DMS53 (cell line): ENCODE measurements at regions not wholly inside any gene's neighbourhood (a gene's known extent, or its start where the extent isn't known, plus 50 kb on each side); places are given as distances from the start of the nearest gene placed in this dataset.

Experiments
- DNase-seq: peaks from one replicate; lab custom pipeline; 2025; lab: John Stamatoyannopoulos, UW

DNA sequence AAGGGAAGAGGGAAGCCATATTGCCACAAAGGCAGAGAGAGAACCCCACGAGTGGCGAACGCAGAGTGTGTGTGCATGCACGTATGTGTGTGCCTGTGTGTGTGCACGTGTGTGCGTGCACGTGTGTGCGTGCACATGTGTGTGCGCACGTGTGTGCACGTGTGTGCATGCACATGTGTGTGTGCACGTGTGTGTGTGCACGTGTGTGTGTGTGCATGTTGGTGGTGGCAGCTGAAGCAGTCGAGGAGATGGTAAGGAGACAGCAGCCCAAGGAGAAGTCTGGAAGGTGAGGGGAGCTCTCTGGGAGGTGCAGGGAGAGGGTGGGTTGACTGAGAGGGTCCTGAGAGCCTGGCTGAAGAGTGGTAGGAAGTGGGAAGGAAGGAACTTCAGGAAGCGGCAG, 94.1 kb upstream of the NECTIN1 start:
- no peak for DNase-seq

DNA sequence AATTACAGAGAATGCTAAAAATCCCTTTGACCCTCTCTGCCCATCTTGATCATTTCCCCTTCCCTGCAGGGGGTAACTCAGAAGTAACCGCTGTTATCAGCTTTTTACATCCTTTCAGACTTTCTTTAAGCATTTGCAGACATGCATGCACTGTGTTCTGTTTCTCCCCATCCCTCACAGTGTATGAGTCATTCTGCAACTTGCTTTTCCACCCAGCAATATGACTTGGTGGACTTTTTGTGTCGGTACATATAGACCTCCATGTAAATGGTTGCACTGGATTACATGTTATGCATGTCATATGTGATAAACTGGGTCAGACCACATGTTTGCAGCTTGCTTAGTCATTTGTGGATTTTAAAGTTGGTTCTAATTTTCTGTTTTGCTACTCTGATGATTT, 87.7 kb upstream of the NECTIN1 start:
- no peak for DNase-seq

DNA sequence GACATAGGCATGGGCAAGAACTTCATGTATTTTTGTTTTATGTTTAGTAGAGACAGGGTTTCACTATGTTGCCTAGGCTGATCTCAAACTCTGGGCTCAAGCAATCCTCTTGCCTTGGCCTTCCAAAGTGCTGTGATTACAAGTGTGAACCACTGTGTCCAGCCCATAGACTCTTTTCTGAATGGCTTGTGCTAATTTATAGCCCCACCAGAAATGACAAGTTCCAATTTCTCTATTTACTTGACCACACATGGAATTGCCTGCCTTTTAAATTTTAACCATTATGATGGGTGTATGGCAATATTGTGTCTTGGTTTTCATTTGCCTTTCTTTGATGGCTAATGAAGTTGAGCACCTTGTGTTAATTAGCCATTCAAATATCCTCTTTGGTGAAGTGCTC, 85.8 kb upstream of the NECTIN1 start:
- no peak for DNase-seq

DNA sequence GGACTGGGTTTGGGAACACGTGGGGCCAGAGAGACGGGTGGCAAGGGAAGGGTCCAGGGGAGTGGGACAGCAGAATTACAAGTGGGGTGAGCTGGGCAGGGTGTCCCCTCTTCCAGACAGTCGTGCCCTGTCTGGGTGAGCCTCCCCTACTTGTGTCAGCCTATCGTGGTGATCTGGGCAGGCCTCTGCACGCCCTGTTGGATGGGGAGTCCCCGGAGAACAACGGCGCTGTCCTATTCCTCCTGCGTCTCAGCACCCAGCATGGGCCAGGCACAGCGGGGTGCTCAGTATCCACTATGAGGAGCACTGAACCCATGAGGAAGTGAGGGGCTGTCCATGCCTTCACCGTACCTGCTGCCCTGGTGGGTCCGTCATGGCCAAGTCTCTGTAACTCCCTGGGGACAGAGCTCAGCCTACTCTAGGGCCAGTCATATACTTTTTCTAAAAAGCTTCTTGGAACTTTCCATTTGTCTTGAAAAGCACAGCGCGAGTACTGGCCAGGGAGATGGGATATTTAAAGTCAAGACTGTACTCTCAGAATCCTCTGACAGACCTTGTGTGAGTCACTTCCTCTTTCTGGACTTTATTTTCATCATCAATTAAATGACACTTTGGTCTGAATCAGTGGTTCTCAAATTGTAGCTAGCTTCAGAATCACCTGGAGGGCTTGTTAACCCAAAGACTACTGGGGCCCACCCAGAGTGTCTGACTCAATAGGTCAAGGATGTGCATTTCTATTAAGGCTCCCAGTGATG, 81.7 kb upstream of the NECTIN1 start:
- no peak for DNase-seq

DNA sequence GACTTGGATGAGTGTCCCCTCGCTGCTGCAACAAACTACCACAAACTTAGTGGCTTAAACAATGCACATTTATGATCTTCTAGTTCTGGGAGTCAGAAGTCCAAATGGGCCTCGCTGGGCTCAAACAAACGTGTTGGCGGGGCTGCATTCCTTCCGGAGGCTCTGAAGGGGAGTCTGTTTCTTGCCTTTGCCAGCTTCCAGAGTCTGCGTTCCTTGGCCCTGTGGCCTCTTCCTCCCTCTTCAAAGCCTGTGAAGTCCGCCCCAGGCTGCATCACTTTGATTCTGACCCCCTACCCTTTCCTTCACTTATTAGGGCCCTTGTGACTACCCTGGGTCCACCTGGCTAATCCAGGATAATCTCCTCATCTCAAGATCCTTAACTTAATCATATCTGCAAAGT, 80.3 kb upstream of the NECTIN1 start:
- no peak for DNase-seq

DNA sequence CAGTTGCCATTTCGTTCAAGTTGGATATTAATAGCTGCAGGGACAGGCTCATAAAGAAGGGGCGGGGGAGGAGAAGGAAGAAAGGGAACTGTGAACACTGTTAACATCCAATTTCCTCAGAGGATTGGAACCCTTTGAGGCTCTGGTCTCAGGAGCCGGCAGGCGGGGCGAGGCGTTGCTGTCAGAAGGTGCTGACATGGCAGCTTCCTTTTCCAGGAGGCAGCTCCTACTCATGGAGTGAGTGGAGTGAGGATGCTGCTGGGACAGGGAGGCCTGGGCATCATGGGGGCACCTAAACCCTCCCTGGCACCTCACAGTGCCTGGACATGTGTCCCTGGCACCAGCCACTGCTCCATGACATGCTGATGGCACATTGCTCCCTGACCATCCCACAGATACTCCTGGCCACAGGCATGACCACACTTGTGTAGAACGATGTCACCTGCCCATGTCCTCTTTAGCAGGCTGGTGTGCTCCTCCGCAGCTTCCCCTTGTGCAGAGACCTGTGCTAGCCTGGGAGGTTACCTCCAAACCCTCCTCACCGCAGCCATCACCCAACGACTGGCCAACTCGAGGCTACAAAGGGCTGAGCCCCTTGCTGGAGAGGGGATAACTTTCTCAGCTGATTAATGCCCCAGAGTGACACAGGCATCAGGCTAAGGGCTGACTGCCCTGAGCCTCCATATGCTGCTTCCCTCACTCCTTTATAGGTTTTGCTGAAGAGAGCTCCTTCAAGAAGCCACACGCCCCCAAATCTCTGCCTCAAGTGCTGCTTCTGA, 79.6 kb upstream of the NECTIN1 start:
- DNase-seq, result no peak

DNA sequence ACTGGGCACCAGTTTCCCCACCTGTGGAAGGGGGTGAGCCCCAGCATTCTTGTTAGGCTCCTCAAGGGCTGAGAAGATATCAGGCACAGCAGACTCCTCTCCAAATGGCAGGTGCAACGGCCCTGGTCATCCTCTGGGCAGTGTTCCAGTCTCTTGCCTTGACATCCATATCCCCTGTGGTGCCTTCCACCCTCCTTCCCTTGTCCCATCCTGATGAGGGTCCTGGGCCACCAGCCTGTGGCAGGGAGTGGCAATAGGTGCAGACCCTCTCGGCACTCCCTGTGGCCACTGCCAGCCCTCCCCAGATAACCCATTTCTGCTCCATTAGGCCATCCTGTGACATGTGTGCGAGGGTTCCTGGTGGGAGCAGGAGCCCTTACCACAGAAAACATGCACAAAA, 78.8 kb upstream of the NECTIN1 start:
- no peak for DNase-seq

DNA sequence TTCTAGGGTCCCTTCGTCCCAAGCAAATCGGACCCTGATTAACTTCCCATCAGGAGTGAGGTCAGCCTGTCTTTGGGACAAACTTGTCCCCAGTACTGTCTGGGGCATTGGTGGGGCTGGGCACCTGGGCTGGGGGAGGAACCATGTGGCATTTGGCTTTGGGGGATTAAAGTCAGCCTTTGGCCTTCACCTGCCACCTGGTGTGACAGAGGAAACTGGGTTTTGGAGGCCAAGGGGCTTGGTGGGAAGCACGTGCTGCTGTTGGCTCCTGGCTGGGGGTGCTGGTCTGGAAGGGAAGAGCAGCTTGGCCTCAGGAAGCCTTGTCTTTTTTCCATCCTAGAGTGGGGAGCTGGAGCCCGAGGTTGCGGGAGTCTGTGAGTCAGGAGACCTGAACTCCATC, 78.4 kb upstream of the NECTIN1 start:
- no peak for DNase-seq

DNA sequence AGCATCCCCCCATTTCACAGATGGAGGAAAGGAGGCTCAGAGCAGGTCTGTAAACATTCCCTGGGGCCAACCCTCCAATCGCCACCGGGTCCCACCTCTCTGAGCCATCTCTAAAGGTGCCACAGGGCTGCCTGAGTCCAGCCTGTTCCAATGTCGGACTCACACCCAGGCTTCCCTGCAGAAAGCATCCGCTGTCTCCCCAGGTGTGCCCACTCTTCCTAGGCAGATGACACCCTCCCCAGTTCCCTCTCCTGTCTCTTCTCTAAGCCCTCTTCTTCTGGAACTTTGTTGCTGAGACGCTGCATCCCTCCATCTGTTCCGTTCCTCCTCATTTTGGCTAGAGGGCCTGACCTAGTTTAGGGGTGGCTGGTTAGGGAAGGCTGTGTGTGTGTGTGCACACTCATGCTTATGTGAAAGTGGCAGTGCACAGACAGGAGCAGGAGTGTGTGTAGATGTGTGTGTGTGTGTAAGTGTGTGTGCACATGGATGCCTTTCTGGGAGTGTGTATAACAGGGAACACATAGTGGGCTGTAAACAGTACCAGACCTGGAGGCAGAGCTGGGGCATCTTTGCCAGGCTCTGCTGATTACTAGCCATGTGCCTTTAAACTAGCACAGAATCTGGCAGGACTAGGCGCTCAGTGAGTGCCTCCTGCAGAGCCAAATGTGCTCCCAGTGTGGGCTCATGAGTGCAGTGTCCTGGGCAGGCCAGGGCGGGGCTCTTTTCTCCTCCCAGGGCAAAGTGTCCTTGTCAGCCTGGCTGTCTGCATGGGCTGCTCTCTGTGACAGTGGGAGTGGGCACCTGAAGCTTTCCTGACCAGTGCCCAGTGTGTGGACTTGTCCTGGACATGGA, 77.3 kb upstream of the NECTIN1 start:
- DNase-seq, result no peak

DNA sequence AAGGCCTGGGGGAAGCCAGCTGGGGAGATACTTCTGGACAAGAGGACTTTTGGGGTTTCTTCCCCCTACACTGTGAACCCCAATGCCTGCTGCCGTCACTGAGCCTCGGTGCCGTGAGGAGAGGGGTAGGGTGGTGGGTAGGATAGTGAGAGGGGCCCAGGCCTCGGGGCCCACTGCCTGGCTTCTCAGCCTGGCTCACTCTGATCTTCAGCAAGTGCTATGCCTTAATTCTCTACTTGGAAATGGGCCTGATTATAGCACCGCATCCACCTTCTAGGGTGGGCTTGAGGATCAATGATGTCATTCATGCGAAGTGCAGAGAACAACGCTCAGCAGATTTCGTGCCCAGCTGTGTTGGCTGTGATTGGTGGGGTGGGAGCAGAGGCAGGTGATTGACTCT, 76.7 kb upstream of the NECTIN1 start:
- DNase-seq, result no peak

DNA sequence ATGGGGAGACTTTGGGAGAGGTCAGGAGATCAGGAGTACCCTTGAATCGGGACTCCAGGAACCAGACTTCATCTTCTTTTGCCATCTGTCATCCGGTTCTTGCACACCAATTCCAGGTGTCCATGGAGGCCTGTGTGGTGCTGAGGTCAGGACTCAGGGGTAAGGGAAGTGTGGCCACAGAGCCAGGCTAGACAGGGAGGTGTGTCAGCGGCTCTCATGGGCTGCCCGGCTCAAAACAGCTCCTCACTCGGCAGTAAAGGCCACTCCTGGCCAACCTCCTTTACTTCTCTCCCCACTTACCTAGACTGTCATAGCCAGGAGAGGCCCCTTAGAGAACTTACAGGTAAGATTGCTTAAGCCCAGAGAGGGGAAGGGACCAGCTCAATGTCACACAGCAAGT, 75.7 kb upstream of the NECTIN1 start:
- DNase-seq, result no peak

DNA sequence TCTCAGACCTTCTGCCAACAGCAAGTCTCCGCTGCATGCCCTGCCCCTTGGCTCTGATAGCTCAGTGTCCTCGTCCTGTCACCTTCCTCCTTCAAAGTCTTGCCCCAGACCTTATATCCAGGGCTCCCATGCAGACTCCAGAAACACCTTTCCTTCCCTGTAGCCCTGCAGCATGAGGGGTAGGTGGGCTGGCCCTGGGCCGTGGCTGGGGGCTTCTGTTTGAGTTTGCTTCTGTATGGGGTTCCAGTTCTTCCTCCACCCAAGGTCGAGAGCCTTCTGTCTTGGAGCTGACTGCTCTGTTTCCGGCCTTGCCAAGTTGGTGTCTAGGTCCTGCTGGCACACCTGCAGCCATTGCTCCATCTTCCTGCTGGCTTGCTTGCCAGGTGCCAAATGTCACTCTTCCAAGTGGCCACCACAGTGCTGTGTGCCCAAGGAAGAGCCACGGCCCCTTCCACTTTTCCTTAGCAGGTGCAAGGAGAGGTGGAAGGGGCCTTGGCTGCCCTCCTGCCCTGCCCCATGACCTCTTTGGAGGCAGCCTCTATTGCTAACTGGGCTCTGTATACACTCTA, 74.8 kb upstream of the NECTIN1 start:
- no peak for DNase-seq

DNA sequence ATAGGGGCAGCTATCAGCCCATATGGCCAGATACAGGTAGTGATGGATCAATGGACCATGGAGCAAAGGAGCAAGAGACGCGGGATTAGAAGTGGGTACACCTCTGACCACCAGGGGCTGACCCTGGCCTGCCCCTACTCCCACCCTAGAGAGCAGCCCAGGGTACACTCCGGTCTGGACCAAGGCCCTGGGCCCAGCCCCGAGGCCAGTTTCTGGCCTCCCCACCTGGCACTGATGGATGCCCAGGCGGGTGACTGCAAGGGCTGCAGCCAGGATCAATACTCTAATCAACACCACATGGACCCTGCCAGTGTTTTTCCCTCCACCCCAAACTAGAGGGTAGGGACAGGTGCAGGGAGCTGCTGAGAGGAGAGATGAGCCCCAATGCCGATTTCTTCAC, 74.1 kb upstream of the NECTIN1 start:
- no peak for DNase-seq

DNA sequence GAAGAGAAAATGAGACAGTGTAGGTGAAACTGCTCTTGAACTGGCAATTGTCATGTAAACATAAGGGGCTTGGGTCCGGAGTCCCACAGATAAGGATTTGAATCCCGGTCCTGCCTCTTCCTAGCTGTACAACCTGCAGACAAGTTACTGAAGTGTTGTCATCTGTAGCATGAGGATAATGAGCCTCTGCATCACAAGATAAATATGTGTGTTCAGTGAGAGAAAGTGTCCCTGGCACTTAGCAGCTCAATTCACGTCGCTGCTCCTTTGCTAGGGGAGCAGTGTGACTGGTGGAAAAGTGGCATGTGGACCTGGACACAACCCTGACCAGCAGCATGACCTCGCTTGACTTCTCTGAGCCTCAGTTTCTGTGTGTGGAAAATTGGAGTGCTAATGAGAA, 73.7 kb upstream of the NECTIN1 start:
- no peak for DNase-seq

DNA sequence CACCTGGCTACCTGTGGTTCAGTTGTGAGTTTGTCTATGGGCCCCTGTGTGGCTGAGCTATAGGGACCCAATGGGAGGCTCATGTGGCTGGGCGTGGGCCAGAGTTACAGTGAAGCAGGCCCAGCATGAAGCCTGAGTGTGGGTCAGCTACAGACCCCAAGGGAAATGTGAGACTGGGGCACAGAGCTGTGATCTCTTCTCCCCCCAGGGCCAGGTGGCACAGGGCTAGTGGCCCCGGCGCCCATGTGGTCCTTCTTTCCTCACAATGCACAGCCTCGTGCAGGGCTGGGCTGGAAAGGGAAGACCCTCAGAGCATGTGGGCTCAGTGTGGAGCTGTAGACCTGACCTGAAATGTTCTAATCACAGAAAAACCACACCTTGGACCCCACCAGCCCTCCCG, 71.6 kb upstream of the NECTIN1 start:
- no peak for DNase-seq

DNA sequence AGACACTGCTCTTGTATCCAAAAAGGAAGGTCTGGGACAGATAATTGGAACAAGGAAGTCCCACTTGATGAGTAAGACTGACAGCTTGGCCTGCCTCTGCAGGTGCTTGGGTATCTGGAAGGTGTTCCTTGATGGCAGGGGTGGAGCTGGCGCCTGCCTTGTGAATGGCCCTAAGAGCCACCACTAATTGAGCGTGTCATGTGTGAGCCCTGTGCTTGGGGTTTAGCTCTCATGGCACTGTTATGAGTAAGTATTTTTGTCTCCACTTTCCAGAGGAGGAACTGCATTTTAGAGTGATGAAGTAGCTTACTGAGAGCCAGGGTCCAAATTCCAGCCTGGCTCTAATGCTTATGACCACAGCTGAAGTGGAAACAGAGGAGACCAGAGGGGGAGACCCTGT, 71.2 kb upstream of the NECTIN1 start:
- peak; percentile 25 for DNase-seq

DNA sequence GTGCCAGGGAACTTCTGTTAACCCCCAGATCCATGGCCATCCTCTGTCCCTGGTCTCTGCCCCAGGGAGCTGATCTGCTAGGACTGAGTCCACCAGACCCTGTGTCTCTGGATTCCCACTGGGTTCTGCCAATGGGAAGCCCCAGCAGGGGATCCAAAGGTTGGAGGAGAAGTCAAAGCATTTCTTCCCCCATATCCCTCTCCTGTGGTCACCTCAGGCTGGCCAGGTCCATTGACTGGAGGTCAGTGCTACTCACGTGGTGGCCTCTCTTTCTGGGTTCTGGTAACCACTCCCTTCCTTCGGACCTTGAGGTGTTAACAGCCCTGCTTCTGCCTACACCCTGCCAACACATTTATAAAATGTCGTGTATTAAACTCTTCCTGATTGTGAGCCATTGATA, 69.7 kb upstream of the NECTIN1 start:
- DNase-seq, result no peak

DNA sequence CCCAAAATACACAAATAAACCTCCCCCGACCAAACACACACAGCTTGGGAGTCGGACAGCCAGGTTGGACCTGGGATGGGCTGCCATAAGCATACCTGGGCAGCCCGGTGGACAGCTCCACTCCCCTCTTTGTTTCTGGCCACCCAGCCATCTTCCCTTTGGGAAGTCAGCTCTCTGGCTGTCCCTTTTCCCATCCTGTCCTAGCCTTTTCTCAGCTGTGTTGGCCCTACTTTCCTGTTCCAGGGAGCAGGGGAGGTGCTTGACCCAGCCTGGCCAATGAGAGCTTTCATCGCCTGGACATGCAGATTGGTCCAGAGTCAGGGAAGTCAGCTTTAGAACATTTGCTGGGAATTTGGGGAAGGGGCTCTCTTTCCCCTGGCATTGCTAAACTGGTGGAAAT, 68.7 kb upstream of the NECTIN1 start:
- no peak for DNase-seq

DNA sequence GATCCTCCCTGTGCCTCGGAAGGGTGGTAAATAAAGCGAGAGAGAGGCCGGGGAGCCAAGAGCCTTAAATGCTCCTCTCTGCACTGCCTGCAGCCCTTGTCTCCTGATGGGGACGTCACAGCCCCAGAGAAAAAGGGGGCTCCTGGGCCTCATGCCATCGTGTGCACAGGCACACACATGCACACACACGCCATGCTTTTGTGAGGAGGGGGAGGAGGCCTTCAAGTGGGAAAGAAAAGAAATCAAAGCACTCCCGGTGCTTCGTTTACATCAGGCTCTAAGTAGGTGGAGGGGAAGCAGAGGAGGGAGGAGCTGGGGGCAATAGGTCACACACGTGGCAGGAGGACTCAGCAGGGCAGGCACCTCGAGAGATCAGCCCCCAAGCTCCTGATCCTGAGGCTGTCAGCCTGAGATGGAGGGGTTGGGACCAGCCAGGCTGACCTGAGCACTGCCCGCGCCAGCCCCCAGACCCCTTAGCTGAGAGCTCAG, 68.2 kb upstream of the NECTIN1 start:
- DNase-seq, result no peak

DNA sequence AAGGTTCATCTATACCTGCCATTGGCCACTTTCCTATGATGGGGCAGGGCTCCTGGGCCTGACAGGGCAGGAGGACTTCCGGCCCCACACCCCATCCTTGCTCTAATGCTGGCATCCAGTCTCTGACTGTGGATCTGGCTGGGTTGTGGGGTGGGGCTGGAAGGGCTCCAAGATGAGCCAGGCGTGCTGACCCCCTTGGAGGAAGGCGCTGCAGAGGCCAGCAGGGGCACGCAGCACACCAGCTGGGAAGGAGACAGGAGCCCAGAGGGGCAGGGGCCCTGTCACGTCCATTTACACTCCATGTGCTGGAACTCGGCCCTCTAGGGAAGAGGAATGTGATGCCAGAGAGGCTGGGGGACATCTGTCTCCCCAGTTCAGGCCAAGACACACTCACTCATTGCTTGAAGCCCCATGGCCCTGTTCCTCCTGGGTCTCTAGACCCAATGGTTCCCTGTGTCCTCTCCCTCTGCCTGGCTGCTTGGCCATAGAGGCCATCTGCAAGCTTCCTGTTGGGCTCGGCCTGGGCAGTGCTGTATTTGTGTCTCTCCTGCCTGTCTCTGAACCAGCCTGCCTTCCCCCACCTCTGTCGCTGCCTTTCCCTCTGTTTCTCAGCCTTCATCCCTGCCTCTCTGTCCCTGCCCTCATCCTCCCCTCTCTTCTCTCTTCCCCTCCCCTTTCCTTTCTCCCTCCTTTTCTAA, 67.5 kb upstream of the NECTIN1 start:
- no peak for DNase-seq

DNA sequence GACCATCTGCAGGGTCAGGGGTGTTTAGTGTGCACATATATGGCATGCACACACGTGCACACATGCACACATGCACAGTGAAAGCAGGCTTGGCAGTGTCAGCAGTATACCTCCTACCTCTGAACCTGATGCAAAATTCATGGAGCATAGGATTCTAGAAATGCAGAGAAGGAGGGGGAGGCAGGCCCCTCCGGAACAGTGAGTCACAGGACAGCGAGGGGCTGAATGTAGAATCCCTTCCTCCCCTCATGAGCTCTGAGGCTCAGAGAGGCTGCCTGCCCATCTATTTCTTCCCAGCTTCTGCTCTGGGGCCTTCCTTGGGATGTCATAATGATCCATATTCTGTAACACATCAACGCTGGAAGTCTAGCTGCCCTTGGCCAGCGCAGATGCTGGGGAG, 66.7 kb upstream of the NECTIN1 start:
- no peak for DNase-seq

DNA sequence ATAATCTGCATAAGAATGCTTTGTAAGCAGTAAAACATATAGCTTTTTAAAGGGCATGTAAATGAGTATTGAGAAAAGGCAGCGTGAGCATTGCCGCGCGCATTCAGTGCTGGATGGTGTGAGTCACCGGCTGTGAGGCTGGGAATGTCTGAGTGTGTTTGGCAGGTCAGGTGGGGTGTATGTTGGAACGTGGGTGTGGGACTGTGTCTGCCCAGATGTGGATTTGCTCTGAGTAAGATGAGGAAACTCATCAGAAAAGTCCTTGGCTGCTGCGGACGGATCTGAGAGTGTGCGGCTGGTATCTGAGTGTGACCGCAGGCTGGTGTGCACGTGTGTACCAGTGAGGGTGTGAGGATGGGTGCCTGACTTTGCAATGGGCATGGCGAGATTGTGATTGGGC, 66.2 kb upstream of the NECTIN1 start:
- DNase-seq, result no peak
